ENCODE measurements at regions not wholly inside any gene's neighbourhood (a gene's known extent, or its start where the extent isn't known, plus 50 kb on each side); places are given as distances from the start of the nearest gene placed in this dataset.

DNA sequence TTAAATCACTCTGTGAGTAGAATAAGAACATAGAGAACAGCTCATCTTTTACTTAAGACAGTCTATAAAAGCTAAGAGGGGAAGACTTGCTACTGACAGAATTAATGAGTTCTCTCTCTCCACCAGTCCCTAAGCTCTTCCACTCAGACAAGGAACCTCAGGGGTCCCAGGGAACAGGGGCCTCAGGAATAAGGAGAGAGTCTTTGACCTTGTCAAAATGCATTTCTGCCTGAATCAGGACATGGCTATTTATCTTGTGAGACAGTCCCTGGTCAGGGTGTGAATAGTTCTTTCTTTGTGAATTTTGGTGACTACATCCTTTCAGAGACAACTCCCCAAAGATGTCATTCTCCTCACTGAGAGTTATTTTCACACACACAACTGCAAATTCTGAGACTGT lies 218.7 kb upstream of the HS3ST1 start:
- TF ChIP-seq CTCF (conservative IDR thresholded peaks at IDR 0.05) = no peak
- TF ChIP-seq EZH2 (IDR thresholded peaks at IDR 0.05; ENCODE audit: low read depth) = no peak

Data from PC-9 (cell line).